HG02763 (cell line): ENCODE measurements at regions not wholly inside any gene's neighbourhood (a gene's known extent, or its start where the extent isn't known, plus 50 kb on each side); places are given as distances from the start of the nearest gene placed in this dataset.

Experiments
- ATAC-seq: cut with Tn5 transposase; IDR thresholded peaks from one replicate; pipeline ENCODE4 v1.9.1; 2021; ENCODE audit warnings: mild to moderate bottlenecking, moderate library complexity; ENCODE audit not compliant: unreplicated experiment

DNA sequence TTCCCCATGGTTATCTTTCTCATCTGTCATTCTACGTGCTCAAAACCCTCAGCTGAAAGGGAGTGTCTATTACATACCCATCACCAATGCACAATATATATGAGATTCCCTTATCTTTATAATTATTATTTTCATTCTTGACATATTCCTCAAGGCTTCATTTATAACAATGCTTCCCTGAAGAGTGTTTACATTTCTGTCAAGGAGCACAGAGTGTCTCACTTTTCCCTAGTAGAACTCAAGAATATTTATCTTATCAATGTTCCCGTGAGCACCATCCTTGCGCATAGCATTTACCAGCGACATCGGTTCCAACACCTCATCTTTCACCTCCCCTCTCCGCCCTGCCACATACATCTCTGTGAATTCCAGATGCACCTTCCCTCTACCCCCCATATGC, 250.6 kb downstream of the PLA2G4A start:
- no peak for ATAC-seq

DNA sequence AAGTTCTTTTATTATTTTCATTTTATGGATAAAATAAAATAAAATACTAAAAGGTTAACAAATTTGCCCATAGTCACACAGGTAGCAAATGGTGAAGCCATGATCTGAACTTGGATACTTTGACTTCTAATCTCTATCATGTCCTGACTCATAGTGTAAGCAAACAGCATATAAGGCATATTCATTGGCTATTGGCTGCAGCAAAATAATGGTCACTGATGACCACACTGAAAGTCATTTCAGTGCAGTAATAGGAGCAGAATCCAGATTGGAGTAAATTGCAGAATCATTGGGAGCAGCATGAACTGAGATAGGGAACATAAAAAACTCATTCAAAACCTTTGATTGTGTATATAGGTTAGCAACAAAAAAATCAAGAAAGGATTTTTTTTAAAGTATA, 262.9 kb downstream of the PLA2G4A start:
- ATAC-seq, result no peak

DNA sequence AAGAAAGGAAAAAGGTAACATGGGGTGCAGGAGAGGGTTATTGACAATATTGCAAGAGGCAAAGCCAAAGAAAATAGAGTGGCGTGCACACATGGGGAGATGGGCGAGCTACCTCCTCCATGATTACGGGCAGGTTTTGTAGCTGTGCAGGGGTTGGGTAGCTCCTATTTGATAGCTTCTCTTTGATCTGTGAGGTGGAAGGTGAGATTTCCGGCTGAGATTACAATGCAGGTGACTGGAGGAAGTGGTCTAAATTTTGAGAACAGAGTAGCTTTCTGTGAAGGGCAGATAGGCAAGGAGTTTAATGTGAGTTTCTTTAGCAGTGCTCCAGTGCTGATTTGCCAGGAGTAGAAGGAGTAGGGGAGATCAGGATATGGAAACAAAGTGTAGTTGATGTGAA, 263.4 kb downstream of the PLA2G4A start:
- no peak for ATAC-seq

DNA sequence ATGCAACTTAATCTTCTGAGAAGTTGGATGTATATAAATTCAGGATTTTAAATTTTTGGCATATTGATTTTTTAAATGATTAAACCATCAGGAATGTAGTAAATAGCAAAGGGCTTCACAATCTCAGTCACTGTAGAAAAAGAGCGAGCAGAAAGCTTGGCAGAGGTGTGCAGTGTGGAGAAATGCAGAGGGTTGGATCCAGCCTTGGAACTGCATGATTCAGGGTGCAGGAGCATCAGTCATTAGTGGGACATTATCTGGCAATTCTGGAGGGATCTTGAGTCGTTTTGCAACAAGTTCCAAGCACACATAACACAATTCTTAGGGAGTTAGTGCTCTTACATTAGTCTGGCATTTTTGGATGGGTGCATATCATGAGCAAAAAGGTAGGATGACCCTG, 267.9 kb downstream of the PLA2G4A start:
- no peak for ATAC-seq

DNA sequence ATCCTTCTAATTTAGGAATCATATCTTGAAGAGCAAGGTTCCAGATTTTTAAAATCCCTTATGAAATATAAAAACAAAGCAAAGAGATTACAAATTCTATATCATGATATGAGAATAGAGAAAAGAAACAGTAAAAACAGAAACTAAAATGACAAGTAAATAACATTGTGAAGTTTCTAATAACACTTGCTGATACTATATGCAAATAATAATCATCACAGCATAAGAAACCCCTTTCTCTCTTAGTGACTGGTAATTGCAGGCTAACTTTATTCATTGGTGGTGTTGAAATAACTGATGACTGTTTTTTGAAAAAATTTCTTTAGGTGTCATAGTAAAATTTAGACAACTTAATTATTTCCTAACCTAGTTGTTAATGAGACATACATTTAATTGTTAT, 281.6 kb downstream of the PLA2G4A start:
- no peak for ATAC-seq

DNA sequence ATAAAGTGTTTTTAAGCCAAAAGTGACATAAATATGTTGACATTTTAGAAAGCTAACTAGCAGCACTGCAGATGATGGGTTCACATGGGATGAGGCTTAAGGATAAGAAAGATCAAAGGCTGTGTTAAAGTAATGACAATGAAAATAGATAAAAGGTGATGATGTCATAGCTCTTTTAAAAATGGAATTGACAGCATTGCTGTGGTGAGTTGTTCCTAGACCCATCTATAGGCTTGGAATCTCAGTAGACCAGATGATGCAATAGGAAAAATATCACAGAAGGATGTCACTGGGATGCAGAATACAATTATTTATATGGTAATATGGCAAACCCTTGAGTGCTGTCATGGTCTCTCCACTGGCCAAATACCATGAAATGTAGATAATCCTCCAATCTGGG, 286.0 kb downstream of the PLA2G4A start:
- ATAC-seq, result no peak

DNA sequence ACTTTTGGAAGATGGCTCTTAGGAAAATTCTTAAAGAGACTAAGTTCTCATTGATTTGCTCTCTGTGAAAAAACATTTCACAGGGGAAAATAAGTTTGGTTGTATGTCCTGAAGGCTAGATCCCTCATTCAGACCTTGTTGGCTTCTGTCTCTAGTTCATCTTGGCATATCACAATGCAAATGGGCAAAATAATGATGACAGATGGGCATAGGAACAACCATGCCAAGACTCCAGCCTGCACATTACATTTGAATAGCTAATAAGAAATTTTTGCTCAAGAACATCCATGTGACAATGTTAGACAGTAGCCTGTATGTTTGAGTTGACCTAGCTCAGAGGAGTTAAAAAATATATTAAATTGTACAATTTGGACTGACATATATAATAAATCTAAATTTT, 292.9 kb downstream of the PLA2G4A start:
- no peak for ATAC-seq

DNA sequence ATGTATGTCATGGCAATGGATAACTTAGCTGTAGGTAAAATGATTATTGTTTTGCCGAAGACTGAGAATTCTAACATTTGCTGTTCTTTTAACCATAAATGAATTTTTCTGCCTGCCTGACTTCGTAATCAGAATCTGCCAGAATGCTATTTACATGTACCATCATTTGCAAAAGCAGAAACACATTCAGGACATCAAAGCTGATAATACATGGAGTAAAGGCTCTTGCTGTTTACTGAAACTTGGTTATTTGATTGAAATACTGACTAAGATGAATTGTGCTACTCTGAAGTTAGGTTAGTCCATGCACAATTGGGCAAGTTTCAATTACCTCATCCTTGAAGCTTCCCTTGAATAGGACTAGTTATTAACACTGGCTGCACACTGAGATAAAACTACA, 293.8 kb downstream of the PLA2G4A start:
- ATAC-seq, result no peak

DNA sequence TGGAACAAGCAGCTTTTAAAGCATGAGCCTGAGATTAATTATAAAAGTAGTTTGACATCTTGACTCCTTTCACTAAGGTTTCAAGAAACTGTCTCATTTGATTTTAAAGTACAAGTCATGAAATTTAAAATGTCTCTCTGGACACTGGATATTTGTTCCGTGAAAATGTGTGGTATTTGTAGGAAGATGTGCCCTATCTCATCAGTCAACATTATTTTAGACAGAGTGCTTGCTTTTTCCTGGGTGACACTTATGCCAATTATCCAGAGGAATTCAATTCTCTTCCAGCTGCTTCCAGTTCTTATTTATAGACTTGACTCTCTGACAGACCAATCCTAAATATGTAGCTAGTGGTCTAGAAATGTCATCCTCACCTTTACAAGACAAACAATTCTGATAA, 300.4 kb downstream of the PLA2G4A start:
- no peak for ATAC-seq

DNA sequence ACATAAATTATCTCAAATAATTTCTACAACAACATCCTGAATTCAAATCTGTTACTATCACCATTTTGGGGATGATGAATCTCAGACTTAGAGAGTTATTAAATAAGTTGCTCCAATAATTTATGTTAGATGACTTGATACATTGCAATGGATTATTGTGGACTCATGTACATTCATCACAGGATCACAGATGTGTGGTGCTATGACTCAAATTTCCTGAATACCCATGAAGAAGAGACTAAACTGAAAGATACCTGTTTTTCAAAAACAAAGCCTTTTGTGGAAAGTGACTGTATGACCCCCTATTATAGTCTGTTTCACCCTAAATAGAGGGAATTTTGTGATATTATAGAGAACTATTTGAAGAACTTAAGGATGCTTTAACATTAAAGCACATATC, 315.0 kb downstream of the PLA2G4A start:
- ATAC-seq, result no peak

DNA sequence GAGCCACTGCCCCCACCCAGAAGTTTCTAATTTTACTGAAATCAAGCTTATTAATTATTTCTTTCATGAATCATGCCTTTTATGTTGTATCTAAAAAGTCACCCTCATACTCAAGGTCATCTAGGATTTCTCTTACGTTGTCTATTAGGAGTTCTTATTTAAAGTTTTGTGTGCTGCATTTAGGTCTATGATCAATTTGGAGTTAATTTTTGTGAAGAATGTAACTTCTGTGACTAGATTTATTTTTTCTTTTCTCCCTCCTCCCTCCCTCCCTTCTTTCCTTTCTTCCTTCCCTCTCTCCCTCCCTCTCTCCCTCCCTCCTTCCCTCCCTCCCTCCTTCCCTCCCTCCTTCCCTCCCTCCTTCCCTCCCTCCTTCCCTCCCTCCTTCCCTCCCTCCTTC, 317.6 kb downstream of the PLA2G4A start:
- no peak for ATAC-seq

DNA sequence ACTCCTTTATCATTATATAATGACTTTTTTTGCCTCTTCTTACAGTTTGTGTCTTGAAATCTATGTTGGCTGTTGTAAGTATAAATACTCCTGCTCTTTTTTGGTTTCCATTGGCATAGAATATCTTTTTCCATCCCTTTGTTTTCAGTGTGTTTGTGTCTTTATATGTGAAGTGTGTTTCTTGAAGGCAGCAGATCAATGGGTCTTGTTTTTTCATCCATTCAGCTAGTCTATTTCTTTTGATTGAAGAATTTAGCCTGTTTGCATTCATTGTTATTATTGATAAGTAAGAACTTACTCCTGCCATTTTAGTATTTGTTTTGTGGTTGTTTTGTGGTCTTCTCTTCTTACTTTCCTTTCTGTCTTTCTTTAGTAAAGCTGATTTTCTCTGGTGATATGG, 322.8 kb downstream of the PLA2G4A start:
- ATAC-seq, result no peak

DNA sequence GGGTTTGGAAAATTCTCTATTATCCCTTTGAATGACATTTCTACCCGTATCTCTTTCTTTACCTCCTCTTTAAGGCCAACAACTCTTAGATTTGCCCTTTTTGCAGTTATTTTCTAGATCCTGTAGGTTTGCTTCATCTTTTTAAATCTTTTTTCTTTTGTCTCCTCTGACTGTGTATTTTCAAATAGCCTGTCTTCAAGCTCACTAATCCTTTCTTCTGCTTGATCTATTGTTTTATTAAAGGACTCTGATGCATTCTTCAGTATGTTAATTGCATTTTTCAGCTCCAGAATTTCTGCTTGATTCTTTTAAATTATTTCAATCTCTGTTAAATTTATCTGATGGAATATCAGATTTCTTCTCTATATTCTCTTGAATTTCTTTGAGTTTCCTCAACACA, 324.3 kb downstream of the PLA2G4A start:
- no peak for ATAC-seq

DNA sequence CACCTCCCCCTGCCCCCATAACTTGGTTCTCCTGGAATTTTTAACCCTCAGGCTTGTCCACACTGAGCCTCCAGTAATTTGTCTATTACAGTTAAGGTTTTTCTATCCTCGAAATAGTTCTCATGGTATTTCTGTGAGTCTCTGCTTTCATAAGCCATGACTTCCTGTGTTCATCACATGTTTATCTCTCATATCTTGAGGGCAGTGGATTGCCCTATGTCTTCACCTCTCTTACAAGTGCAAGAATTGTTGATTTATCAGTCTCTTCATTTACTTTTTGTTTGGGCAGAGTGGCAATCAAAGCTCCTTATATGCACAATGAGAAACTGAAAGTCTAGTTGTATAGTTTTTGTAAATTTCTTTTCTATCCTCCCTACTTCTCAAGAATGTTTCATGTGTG, 328.4 kb downstream of the PLA2G4A start:
- no peak for ATAC-seq

DNA sequence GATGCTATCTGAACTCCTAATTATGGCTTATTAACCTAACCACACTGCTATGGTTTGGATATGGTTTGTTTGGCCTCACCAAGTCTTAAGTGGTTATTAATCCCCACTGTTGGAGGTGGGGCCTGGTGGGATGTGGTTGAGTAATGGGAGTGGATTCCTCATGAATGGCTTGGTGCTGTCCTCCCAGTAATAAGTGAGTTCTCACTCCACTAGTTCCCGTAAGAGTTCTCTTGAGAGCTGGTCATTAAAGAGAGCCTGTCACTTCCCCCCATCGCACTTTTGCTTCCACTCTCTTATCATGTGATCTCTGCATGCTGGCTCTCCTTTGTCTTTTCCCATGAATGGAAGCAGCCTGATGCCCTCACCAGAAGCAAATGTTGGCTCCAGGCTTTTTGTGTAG, 328.8 kb downstream of the PLA2G4A start:
- no peak for ATAC-seq

DNA sequence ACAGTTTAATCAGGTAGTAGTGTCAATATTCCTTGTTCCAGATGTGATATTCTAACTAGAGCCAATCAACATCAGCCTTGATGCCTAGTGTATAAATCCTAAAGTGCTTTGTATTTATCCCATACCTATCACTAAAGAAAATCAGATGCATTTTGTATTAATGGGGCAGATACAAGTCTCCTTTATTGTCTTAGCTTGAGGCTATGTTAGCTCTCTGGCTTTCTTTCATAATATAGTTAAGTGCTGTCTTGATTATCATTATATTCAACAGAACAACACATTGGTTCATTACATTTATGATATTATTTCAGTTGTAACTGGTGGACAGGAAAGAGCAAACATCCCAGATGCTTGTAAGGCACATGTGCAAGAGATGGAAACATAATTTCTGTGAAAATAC, 338.8 kb downstream of the PLA2G4A start:
- ATAC-seq, result no peak

DNA sequence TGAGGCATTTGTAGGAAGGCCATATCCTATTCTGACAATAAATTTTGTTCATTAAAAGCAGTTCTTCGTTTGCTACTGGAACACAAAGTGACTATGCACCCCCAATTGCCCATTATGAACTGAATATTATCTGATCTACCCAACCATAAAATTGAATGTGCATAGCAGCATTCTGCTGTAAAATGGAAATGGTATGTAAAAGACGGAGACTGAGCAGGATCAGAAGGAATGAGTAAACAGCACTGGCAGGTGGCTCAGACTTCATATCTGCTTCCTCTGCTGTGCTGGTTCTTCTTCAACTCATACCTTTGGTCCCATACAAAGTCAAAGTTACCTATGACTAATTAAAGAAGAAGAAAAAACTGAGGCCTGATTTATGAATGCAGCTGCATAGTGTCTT, 339.5 kb downstream of the PLA2G4A start:
- no peak for ATAC-seq

DNA sequence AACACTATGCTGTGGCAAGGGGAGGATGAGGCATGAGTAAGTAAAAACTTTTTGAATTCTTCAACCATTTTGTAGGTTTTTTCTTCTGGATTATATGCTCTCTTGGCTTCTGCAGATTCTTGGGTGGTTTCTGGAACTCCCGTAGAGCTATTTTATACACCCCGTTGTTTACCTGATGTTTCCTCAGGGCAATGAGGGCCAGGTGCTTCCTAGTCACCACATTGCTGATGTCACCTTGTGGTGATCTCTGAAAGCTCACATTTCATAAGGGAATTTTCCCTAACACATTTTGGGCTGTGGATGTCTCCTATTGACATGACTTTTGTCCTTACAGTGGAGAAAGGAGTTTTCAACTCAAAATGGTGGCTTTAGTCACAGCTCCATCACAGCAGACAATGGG, 356.6 kb downstream of the PLA2G4A start:
- ATAC-seq, result no peak

DNA sequence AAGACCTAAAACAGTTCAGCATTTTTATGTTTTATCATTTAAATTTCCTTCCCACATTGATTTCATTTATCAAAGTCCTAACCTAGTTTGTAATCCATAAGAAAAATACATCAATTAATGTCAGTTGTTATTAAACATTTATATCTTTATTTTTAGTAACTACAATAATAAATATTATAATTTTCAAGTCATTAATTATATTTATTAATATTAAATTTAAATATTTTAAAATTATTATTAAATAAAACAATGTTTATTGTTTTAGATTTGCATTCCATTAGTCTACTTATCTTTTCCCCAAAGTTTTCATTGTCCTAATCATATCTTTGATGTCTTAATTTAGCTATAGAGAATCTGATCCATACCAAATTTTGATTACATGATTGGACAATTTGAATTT, 368.9 kb downstream of the PLA2G4A start:
- ATAC-seq, result no peak

DNA sequence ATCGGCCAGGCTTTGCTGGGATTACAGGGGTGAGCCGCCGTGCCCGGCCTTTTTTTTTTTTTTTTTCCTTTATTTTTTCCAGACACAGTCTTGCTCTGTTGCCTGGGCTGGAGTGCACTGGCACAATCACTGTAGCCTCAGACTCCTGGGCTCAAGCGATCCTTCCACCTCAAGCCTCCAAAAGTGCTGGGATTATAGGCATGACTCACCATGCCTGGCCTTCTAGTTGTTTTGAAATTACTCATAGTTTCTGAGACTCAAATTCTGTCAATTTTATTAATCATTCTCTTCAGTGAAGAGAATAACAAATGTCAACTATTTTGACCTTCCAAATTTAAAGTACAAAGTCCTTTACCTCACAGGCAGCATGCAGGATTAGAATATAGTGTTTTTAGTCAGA, 374.5 kb downstream of the PLA2G4A start:
- ATAC-seq, result no peak

DNA sequence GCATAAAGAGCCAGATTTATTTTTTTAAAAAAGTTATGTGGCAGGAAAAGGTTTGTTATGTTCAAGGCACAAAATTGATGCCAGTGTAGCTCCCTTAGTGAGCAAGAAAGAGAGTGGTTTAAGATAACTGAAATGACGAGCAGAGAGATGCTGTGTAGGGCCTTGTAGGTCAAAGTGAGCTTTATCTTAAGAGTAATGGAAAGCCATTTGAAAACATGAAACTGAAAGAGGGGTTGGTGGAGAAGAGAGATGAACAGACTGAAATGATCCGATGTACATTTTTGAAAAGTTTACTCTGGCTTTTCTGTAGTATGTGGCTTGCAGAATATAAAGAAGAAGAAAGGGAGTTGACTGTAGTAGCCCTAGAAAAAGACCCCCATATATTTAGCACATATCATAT, 383.6 kb downstream of the PLA2G4A start:
- no peak for ATAC-seq

DNA sequence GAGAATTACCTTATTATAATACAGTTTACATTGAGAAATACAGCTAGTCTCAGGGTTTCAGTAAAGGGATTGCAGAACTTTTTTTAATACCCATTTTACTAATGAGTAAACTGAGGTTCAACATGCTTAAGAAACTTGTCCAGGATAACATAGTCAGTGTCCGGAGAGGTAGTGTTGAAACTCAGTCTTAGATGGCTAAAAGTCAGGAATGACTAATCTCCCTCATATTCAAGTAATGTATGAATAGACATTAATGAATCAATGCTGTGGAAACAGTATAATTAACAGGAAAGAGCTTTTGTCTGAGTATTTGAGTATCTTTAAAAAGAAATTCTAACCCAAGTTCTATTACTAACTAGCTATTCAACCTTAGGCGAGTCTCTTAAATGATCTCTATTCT, 397.6 kb downstream of the PLA2G4A start:
- no peak for ATAC-seq

DNA sequence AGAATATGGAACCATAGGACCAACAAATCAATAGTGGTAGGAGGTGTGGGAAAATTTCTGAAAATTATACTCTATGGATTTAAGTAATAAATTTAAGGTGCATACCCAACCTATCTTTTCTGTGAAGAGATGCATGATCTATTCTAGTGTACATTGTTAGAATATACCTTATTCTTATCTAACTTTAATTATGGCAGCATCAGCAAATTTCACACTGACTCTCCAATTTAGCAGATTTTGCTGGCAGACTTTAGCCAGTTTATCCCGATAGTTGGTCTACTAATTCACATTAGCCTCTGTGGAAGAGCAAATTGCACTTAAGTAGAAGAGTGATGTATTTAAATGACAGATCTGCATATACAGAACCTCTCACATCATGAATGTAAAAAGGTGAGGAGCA, 400.0 kb downstream of the PLA2G4A start:
- ATAC-seq, result no peak

DNA sequence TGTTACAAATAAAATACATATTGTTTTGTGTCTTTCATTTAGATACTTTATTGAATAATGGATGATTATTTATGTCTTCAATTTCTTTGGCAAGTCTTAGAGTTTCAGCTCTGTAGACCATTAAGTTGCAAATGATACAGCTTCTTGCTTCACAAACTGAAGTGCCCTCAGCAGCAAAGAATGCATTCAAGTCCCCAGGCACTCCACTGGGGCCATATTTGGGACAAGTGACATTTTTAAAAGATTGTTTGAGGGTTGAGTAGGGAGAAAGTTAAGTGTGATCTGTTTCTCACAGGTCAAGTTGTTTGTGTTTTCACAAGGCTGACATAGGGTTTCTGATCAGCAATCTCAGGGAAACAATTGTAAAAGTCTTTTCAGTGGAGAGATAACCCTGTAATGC, 400.7 kb downstream of the PLA2G4A start:
- no peak for ATAC-seq
